Left ventricle myocardium inferior (tissue), 1 donor: ENCODE measurements at regions not wholly inside any gene's neighbourhood (a gene's known extent, or its start where the extent isn't known, plus 50 kb on each side); places are given as distances from the start of the nearest gene placed in this dataset.

Source experiments
- DNase-seq: peaks from one replicate; pipeline ENCODE4 v3.0.0-alpha.2; 2020
- H3K27ac ChIP-seq: fragments of 200-600 bp; replicated peaks from 2 replicates; pipeline ENCODE4 v1.8.0; 2021
- H3K27me3 ChIP-seq: fragments of 200-600 bp; 2 replicates; pipeline ENCODE4 v1.8.0; 2021; ENCODE audit warnings: low read depth
- H3K36me3 ChIP-seq: fragments of 200-600 bp; 2 replicates; pipeline ENCODE4 v1.8.0; 2021
- H3K4me1 ChIP-seq: fragments of 200-600 bp; 2 replicates; pipeline ENCODE4 v1.8.0; 2021
- H3K4me3 ChIP-seq: fragments of 200-600 bp; 2 replicates; pipeline ENCODE4 v1.8.0; 2021; ENCODE audit warnings: mild to moderate bottlenecking, moderate library complexity
- H3K9me3 ChIP-seq: fragments of 200-600 bp; replicated peaks from 2 replicates; pipeline ENCODE4 v1.8.0; 2021
- intact Hi-C: fragments of 100-400 bp; cut with micrococcal nuclease; formaldehyde crosslinking; loops from one replicate; pipeline ENCODE4 v1.11.0; 2022
- TF ChIP-seq, protein P1 (sequence below): fragments of 200-600 bp; IDR thresholded peaks from 2 replicates; pipeline ENCODE4 v1.8.0; 2021; ENCODE audit warnings: antibody characterized with exemption, mild to moderate bottlenecking, borderline replicate concordance
- donor health status: DM: no; HTN: yes; CAD: no; lungs with severe emphysema.

DNA sequence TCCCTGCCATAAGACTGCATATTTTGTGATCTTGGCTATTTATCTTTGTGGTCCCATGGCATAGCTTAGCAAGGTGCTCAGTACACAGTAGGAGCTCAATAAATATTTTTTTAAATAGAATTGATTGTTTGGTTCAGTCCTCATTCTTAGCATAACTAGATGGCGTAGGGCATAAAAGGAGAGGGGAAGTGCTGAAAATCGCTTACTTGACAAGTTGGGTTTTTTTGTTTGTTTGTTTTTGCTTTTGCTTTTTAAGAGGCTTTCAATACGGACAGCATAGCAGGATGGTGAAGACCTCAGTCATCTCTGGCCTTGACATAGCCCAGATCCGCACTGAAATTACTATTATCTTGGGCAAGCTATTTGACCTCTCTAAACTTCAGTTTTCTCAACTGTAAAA is 86.6 kb upstream of the RANBP3L start:
- no peak overlapping the region for H3K27ac ChIP-seq
- no peaks in the 10 kb centered on the region for H3K9me3 ChIP-seq
- no peaks in the 10 kb centered on the region for H3K4me1 ChIP-seq
- peaks cover 6% of the 10 kb centered on the region for H3K27me3 ChIP-seq
- TF ChIP-seq, protein P1, sequence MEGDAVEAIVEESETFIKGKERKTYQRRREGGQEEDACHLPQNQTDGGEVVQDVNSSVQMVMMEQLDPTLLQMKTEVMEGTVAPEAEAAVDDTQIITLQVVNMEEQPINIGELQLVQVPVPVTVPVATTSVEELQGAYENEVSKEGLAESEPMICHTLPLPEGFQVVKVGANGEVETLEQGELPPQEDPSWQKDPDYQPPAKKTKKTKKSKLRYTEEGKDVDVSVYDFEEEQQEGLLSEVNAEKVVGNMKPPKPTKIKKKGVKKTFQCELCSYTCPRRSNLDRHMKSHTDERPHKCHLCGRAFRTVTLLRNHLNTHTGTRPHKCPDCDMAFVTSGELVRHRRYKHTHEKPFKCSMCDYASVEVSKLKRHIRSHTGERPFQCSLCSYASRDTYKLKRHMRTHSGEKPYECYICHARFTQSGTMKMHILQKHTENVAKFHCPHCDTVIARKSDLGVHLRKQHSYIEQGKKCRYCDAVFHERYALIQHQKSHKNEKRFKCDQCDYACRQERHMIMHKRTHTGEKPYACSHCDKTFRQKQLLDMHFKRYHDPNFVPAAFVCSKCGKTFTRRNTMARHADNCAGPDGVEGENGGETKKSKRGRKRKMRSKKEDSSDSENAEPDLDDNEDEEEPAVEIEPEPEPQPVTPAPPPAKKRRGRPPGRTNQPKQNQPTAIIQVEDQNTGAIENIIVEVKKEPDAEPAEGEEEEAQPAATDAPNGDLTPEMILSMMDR, result no peak
- H3K36me3 ChIP-seq, result no peaks in the 10 kb centered on the region
- no peak overlapping the region for H3K4me3 ChIP-seq
- intact Hi-C loops, result no loop called here
- no peak for DNase-seq

DNA sequence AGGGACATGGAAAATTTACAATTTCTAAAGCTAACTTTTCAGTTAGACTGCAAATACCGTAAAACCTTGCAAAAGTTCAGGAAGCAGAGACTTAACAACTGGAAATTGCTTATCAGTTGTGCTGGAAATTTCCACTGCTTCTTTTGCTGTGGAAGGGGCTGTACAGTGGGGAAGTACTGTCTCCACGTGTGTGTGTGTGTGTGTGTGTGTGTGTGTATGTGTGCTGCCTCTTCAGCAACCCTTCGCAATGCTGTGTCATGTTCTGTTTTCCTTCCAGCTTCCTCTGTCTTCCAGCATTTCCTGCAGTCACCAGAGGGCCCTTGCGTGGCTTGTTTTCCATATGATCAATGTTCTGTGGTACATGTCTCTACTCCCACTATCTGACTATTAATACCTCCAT is 87.5 kb upstream of the RANBP3L start:
- Histone ChIP-seq H3K27me3 (peaks cover 6% of the 10 kb centered on the region), H3K27ac (peak overlapping the region; percentile 44), H3K9me3 (no peaks in the 10 kb centered on the region), H3K36me3 (no peaks in the 10 kb centered on the region), H3K4me1 (no peaks in the 10 kb centered on the region), H3K4me3 (no peak overlapping the region)
- TF ChIP-seq, protein P1, result no peak
- DNase-seq, result no peak
- intact Hi-C loops, result no loop called here

DNA sequence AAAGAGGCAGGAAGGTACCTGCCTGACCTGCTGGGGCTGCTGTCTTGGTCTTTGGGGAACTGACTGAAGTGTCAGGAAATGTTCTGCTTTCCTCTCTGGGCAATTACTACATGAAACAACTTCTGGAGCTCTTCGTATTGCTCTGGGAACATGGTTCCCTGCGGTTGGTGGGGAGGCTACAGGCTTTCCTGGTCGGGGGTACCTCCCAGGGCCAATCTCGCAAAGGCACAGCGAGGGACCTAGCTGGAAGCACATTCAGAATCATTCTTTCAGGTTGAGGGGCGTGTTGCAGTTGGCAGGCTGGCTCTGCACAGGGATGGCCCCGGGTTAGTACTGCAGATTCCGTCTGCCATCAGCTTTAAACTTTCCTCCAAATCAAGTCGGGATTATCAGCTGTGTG is 88.9 kb upstream of the RANBP3L start:
- Histone ChIP-seq H3K4me1 (no peaks in the 10 kb centered on the region), H3K27me3 (peaks cover 6% of the 10 kb centered on the region), H3K36me3 (no peaks in the 10 kb centered on the region), H3K9me3 (no peaks in the 10 kb centered on the region), H3K4me3 (no peak overlapping the region), H3K27ac (no peak overlapping the region)
- TF ChIP-seq, protein P1, result no peak
- DNase-seq, result no peak
- intact Hi-C loops, result no loop called here

DNA sequence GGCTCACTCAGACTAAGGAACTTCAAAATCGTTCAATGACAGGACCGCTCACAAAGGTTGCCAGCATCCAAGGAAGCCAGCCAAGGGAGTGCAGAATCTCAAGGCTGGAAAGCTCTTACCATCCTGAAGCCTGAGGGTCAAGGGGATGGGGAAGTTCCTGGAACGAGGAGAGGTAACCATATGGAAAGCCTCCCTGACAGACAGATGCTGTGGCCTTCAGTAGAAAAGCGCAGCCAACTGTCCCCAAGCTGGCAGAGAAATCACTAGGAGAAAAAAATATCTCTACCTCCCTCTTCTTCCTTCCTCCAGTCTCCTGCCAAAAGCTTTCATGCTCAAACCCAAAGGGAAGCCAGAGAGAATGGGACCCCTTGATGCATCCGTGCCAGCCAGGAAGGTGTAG is 90.5 kb upstream of the RANBP3L start:
- Histone ChIP-seq H3K36me3 (no peaks in the 10 kb centered on the region), H3K4me1 (no peaks in the 10 kb centered on the region), H3K27ac (no peak overlapping the region), H3K27me3 (peaks cover 11% of the 10 kb centered on the region), H3K9me3 (no peaks in the 10 kb centered on the region), H3K4me3 (no peak overlapping the region)
- intact Hi-C loops, result no loop called here
- DNase-seq, result no peak
- TF ChIP-seq, protein P1, result no peak

DNA sequence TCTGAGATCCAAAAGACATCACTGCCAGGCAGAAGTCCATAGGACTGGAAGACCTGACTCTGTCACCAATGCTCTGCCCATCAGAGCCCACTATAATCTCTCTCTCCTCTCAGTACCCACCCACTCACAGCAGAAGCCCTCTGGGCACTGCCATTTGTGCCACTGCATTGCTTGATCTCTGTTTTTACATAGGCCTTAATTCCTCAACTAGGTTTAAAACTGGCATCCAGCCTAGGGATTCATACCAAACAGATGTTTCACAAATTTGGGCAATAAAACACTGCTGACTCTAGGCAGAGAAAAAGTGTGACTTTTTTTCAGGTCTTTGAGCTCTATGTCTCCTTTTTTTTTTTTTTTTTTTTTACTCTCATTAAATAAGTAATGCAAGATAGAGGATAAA is 91.1 kb upstream of the RANBP3L start:
- Histone ChIP-seq H3K36me3 (no peaks in the 10 kb centered on the region), H3K4me1 (no peaks in the 10 kb centered on the region), H3K27ac (no peak overlapping the region), H3K27me3 (peaks cover 11% of the 10 kb centered on the region), H3K9me3 (no peaks in the 10 kb centered on the region), H3K4me3 (no peak overlapping the region)
- TF ChIP-seq, protein P1, result no peak
- no peak for DNase-seq
- intact Hi-C loops, result no loop called here
